GM23248 (cell line): ENCODE measurements at regions not wholly inside any gene's neighbourhood (a gene's known extent, or its start where the extent isn't known, plus 50 kb on each side); places are given as distances from the start of the nearest gene placed in this dataset.

Experiments
- EZH2 ChIP-seq: fragments of 200-600 bp; sonication (generic); IDR thresholded peaks from 2 replicates; pipeline ENCODE4 v1.6.1; 2018; ENCODE audit warnings: antibody characterized with exemption, mild to moderate bottlenecking; ENCODE audit not compliant: insufficient read depth, poor library complexity, severe bottlenecking
- EZH2phosphoT487 ChIP-seq: fragments of 200-600 bp; sonication (generic); IDR thresholded peaks from 2 replicates; pipeline ENCODE4 v1.6.1; 2018; ENCODE audit warnings: antibody characterized with exemption, moderate library complexity, mild to moderate bottlenecking, low read depth; ENCODE audit not compliant: insufficient read depth

GRCh38 chr18:39241534-39241933 lies 1675.9 kb upstream of the CELF4 start:
- no peak for TF ChIP-seq EZH2
- no peak for TF ChIP-seq EZH2phosphoT487
